PC-9 (cell line): ENCODE measurements at regions not wholly inside any gene's neighbourhood (a gene's known extent, or its start where the extent isn't known, plus 50 kb on each side); places are given as distances from the start of the nearest gene placed in this dataset.

ENCODE experiments used
- EZH2 ChIP-seq: fragments of 200-600 bp; sonication (generic); IDR thresholded peaks from 2 replicates; pipeline ENCODE4 v1.8.0; 2017; ENCODE audit warnings: antibody characterized with exemption, low read depth
- TF ChIP-seq, protein P1 (sequence below): fragments of 200-600 bp; sonication (generic); conservative IDR thresholded peaks from 2 replicates; pipeline ENCODE4 v1.6.1; 2017; ENCODE audit warnings: mixed run types, antibody characterized with exemption, mild to moderate bottlenecking, moderate library complexity

DNA sequence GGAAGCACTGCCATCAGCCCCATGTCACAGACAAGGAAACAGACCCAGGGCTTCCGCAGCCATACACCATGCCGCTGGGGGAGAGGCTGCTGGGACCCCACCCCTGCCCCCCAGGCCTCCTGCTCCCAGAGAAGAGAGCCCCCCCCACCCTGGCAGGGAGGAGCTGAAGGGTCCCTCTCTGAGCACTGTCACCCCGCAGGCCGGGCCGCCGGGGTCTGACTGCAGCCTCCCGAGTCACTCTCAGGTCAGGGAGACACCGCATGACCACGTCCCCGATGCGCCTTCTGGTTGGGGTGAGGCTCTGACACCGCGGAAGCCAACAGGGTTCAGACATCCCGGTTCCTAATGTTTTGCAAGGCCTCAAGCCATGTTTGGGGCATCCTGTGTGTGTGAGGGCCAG is 102.3 kb downstream of the SIK1 start:
- TF ChIP-seq, protein P1, sequence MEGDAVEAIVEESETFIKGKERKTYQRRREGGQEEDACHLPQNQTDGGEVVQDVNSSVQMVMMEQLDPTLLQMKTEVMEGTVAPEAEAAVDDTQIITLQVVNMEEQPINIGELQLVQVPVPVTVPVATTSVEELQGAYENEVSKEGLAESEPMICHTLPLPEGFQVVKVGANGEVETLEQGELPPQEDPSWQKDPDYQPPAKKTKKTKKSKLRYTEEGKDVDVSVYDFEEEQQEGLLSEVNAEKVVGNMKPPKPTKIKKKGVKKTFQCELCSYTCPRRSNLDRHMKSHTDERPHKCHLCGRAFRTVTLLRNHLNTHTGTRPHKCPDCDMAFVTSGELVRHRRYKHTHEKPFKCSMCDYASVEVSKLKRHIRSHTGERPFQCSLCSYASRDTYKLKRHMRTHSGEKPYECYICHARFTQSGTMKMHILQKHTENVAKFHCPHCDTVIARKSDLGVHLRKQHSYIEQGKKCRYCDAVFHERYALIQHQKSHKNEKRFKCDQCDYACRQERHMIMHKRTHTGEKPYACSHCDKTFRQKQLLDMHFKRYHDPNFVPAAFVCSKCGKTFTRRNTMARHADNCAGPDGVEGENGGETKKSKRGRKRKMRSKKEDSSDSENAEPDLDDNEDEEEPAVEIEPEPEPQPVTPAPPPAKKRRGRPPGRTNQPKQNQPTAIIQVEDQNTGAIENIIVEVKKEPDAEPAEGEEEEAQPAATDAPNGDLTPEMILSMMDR: no peak
- TF ChIP-seq EZH2: no peak
